Fibroblast of mammary gland (primary cell): ENCODE measurements at regions not wholly inside any gene's neighbourhood (a gene's known extent, or its start where the extent isn't known, plus 50 kb on each side); places are given as distances from the start of the nearest gene placed in this dataset.

Experiments used
- DNase-seq: peaks from one replicate; pipeline ENCODE4 v3.0.0-alpha.2; 2010; ENCODE audit warnings: low read depth
- H3K4me3 ChIP-seq: 2 replicates; pipeline ENCODE4 v1.5.1; 2011; ENCODE audit warnings: low read depth, mild to moderate bottlenecking, low read length, moderate library complexity; ENCODE audit not compliant: control insufficient read depth
- TF ChIP-seq, protein P1 (sequence below): conservative IDR thresholded peaks from 2 replicates; pipeline ENCODE4 v1.5.1; 2011; ENCODE audit warnings: low read depth, low read length, inconsistent platforms; ENCODE audit not compliant: control insufficient read depth, insufficient read depth

DNA sequence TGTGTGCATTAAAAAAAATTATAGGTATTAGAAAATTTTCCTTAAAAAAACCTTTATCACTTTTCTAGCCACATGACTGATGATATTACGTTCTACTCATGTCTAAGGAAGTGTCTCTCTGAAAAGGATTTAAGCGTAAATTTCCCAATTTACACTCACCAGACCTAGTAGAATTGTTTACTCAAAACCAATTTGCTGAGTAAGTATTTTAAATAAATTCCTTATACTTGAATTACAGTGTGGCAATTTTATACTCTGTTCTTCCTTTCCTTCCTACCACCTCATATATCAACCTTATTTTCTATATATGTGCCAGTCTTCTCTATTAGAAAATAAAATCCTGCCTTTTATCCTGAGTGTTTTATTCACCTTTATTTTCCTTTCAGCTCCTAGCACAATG, 1035.1 kb downstream of the TRHDE start:
- H3K4me3 ChIP-seq: no peak overlapping the region
- DNase-seq: no peak
- TF ChIP-seq, protein P1, sequence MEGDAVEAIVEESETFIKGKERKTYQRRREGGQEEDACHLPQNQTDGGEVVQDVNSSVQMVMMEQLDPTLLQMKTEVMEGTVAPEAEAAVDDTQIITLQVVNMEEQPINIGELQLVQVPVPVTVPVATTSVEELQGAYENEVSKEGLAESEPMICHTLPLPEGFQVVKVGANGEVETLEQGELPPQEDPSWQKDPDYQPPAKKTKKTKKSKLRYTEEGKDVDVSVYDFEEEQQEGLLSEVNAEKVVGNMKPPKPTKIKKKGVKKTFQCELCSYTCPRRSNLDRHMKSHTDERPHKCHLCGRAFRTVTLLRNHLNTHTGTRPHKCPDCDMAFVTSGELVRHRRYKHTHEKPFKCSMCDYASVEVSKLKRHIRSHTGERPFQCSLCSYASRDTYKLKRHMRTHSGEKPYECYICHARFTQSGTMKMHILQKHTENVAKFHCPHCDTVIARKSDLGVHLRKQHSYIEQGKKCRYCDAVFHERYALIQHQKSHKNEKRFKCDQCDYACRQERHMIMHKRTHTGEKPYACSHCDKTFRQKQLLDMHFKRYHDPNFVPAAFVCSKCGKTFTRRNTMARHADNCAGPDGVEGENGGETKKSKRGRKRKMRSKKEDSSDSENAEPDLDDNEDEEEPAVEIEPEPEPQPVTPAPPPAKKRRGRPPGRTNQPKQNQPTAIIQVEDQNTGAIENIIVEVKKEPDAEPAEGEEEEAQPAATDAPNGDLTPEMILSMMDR: no peak

DNA sequence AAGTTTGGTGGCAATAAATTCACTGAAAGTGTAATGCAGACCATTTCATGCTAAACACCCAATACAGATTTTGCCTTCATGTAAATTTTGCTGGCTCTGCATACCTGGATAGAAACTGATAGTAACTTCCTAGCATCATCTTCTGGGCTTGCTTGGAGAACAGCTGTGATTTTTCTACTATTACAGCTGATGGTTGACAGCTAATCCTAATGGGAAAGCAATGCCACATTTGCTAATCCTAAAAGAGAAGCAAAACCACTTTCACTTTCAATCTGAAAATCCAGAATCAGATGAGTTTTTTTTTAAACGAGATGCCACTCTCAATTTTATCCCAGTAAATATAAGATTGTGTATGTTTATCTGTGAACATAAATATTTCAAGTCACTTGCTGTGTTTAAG, 1035.9 kb downstream of the TRHDE start:
- no peak overlapping the region for H3K4me3 ChIP-seq
- DNase-seq: no peak

GRCh38 chr12:73308747-73309146, 1036.6 kb downstream of the TRHDE start:
- no peak overlapping the region for H3K4me3 ChIP-seq
- TF ChIP-seq, protein P1: no peak
- no peak for DNase-seq

More for the DNA sequence above, 1035.9 kb downstream of the TRHDE start:
- TF ChIP-seq, protein P1: no peak

DNA sequence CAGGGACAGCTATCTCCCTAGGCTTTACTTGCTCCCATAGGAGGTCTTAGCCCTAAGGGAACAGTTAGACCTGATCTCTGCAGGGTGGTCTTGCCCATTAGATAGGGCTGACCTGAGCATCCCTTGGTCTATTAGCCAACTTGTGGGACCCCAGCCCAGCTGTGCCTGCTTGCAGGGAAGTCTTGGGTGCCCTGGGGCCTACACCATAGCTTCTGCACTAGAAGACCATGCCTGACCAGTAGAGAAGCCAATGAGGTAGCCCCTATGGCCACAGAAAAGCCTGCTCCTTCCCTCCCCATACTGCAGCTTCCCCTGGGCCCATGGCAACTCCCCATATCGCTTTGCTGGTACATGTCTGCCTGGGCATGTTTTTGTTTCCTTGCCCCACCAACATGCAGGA, 1049.1 kb downstream of the TRHDE start:
- no peak for DNase-seq
- TF ChIP-seq, protein P1: no peak
- H3K4me3 ChIP-seq: no peak overlapping the region

DNA sequence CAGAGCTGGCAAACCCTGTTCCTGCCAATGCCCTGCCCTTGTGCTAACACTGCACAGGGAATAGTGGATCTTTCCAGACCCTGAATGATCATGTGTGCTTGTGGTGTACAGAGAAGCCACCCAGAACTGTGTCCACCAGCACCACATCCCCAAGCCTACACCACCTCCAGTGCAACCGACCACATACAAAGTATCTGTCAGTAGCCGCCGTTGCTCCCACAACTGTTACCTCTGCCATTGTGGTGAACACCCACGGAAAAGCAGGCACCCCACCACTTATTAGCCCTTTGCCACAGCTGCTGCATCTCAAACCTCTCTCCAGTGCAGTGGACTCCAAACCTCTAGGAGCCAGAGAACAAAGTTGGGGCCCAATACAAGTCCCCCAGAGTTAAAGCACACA, 1049.6 kb downstream of the TRHDE start:
- TF ChIP-seq, protein P1: no peak
- DNase-seq: no peak
- H3K4me3 ChIP-seq: no peak overlapping the region

GRCh38 chr12:73330584-73331351, 1058.6 kb downstream of the TRHDE start:
- TF ChIP-seq, protein P1: no peak
- no peak overlapping the region for H3K4me3 ChIP-seq
- no peak for DNase-seq
